Adrenal gland (tissue), 5 donors: ENCODE measurements at regions not wholly inside any gene's neighbourhood (a gene's known extent, or its start where the extent isn't known, plus 50 kb on each side); places are given as distances from the start of the nearest gene placed in this dataset.

Source experiments
- CTCF ChIP-seq, 6 experiments: fragments of 450-650 bp in 4 of 6; fragments of 200-600 bp in 2 of 6; sonication (generic) in 1 of 6; IDR thresholded peaks; 1 replicate in 5 of 6; 2 replicates in 1 of 6; pipeline versions ENCODE4 v1.5.1 to v1.8.0; 2016 to 2021; ENCODE audit warnings: antibody characterized with exemption in 6 of 6, mild to moderate bottlenecking in 2 of 6, moderate library complexity in 1 of 6
- POLR2A ChIP-seq, 2 donors: fragments of 450-650 bp; IDR thresholded peaks; one replicate each; pipeline ENCODE4 v1.6.1; 2017; ENCODE audit warnings: antibody characterized with exemption in 2 of 2, mild to moderate bottlenecking in 2 of 2, moderate library complexity in 1 of 2
- donor health status: DM: no; HTN: no; CAD: no.

DNA sequence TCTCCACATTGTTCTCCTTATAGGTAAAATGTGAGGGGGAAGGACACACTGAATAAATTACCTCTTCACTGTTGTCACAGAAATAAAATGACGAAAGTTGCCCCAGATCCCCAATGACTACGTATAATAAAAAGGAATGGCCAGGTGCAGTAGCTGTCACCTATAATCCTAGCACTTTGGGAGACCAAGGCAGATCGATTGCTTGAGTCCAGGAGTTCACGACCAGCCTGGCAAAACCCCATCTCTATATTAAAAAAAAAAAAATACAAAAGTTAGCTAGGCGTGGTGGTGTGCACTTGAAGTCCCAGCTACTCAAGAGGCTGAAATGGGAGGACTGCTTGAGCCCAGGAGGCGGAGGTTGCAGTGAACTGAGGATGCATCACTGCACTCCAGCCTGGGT is 82.2 kb upstream of the APC start:
- TF ChIP-seq CTCF (IDR thresholded peaks at IDR 0.05): no peak
- no peak for TF ChIP-seq POLR2A (IDR thresholded peaks at IDR 0.05)
